Stimulated activated CD8-positive, alpha-beta memory T cell treated with anti-CD3 and anti-CD28 coated beads, Interleukin-7, amount 100 ng/mL, for 24 hours (primary cell): ENCODE measurements at regions not wholly inside any gene's neighbourhood (a gene's known extent, or its start where the extent isn't known, plus 50 kb on each side); places are given as distances from the start of the nearest gene placed in this dataset.

Experiments used
- DNase-seq: peaks from one replicate; pipeline ENCODE4 v3.0.0-alpha.2; 2020; ENCODE audit warnings: low read depth

DNA sequence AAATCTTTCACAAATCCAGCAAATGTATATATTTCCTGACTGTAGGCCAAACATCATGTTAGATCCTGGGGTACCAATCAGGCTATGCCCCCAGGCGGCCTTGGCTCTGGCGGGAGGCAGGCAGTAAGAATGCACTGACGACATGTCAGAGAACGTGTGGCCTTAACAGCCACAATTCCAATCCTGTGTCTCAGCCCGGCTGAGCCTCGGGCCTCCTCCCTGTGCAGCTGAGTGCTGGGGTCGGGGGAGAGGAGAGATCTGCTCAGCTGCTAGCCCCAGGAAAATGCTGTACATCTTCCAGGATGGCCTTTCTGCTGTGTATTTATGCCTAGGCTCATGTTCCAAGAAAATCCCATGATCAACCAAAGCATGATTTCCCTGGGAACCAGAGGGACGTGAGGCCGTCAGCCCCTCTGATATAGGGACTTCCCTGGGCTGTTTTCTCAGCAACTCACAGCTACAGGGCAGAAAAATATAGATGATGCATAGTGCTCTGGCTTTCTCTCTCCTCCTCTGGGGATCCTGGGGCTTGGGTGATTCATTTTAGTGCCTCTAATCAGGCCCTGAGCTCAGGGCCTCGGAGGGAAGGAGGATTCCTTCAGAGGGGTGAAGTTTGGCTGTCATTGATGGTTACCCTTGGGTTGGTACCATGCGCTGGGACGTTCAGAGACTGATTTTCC lies 604.0 kb downstream of the HS3ST4 start:
- DNase-seq: no peak

DNA sequence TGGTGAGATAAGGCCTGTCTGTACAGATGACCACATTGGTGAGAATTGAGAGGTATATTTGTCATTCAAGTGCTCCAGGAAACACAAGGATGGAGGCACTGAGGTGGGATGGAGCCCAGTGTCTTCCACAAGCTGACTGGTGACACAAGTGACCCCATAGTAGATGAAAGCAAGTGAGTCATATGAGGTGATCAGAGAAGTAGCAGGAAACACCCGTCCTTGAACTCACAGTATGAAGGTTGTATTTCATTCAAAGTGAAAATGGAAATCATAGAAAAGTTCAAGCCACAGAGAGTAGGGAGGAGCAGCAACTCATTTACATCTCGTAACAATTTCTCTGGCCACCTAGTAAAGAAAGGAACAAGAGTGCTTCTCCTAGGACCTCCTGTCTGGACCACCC lies 609.8 kb downstream of the HS3ST4 start:
- DNase-seq: no peak

DNA sequence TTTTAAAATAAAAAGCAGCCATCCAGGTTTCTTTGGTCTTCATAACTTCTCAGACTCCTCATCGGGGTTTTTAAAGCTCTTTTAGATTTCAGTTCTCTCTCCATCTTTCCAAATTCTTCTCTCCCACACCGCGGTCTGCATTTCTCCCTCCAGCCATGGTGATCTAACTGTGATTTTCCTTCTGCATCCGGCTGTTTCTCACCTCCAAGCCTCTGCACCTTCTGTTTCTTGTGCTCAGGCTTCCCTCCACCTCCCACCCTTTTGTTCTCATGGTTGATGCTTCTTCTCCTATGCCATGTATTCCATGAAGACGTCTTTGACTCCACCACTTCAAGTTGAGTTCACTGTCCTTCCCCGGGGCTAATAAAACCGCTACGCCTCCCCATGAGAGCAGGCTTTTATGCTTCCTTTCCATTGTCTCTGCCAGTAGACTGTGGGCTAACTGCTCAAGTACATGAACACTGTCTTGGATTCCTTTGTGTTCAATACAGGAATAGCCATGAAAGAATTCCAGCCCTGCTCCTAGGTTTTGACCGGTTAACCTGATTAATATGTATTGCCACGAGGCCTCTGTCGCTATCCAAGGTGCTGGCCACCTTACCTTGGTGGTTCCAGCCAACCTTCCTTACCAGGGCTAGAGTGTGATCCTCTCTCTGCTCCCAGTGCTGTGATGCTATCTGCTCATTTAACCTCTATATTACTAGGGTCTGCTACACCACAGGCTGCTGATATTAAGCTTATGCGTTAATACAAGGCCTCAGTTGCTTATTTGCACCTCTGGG lies 625.1 kb downstream of the HS3ST4 start:
- DNase-seq: no peak

DNA sequence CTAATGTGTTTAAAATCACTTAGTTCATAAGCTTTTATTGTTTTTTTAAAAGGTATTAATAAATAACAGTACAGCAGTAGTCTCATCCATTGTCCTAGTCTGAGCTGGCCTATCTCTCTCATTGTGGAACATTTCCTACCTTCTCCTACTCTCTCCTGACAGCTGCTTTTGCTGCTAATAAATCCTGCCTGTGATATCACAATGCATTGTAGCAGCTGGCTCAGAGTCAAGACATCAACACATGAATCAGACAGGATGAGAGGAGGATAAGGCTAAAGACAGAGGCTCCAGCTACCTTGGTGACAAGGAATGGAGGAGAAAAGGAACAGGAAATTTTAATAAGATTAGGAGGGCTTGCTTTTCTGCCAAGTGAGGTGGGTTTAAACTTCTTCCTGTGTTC lies 626.1 kb downstream of the HS3ST4 start:
- no peak for DNase-seq

DNA sequence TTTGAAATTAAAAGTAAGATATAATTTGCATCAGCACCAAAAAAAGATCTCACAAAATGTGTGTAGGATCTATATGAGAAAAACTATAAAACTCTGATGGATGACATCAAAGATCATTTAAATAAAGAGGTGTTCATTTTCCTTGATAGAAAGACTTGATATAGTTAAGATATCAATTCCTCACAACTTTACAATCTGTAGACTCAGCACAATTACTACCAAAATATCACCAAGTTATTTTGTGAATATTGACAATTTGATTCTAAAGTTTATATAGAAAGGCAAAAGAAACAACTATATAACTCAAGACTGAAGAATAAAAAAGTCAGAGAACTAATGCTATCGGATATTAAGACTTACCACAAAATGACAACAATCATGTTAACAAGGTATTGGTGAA lies 638.9 kb downstream of the HS3ST4 start:
- DNase-seq: no peak

DNA sequence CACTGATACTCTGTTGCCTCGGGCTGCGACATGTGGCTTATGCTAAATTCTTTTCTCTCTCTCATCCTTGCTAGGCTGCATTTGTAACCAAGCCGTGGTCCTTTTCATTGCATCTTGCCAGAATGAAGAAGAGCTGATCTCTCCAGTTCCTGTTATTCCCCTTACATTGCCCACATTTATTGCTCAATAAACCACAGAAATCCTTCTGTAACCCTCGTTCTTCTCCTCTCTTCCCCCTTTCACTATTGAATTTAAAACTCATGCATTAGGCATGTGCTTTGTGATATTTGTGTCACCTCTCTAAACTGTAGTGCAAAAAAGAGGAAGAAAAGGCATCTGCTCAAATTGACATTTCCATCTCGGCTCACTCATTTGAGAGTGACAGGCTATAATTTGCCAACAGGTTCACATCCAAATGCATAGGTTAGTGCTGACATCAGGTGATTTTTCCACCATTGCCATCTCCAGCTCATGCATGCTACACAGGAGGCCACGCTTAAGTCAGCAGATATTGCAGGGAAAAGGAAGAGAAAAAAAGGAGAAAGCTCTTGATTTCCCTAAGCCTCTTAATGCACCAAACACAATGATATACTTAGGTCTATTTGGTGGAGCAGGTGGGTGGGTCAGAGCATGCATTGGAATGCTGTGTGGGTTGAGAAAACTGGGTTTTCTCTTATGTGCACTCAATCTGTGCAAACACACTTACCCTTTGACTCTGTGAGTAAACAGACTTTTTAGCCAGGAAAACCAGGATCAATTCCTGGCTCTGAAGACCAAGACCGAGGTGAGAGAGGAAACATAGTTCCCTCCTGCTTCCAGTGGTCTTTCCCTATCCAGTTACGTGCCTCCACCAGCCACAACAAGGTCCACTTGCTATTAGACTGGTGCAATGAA lies 642.7 kb downstream of the HS3ST4 start:
- DNase-seq: no peak

DNA sequence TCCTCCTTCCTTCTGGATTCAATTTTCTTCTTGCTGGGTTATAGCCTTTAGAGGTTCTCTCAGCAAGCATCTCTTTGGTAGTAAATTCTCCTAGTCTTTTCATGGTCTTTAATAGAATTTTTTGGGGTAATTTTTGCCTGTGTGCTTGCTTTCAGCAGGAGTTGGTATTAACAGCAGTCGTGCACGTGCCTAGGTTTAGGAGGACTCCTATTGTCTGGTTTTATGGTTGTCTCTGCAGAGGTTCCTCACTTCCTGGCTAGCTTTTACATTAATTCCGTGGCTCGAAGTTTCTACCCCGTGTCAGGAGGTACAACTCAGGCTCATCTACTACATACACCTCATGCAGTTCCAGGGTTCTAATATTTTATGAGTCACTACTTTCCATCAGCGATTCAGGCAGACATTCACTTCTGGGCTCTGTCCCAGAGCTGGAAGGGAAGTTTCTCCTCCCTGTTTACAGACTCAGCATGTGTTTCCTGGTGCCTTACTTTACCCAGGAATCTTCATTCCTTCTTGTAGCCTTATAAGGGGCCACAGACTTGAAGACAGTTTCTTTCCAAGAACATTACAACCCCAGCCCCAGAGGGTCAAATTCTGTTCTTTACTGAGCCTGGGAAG lies 643.6 kb downstream of the HS3ST4 start:
- no peak for DNase-seq

DNA sequence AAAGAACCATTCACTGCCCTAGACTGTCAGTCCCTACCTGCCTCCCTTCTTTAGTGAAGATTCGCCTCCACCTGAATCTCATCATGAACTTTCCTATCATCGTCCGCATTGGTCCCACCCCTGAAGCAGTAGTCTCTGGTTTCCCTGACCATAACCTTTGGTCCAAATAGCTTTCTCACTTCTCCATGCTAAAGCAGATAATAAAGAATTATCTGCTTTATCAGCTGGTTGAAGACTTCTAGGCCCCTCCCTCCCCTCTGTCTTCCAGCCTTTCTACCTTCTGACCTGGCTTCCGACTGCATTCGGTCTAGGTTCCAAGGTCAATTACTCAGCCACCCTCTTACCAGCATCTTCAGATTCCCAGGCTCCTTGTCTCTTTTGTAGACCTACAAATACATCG lies 650.9 kb downstream of the HS3ST4 start:
- no peak for DNase-seq

DNA sequence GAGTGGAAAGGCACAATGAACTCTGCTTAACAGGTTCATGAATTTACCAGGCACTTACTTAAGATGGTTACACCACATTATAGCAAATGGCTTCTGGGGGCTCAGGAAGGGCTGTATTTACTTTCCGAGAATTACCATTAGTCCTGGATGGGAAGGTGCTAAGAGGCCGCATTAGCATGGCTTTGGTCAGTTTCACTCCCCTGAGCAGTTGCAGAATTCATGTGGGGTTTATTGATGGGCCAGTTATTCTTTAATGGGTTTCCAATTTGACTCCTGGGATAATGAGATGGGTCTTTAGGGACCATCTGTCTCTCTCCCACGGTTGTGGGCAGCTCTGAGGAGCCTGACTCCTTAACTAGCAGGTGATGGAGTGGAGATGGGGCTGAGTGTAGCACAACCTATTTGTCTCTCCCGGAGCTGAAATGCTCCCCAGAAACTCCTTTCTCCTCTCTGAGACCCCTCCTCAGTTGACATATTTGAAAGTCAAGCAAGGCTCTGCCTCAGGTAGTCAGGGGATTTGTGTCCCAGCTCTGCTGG lies 652.5 kb downstream of the HS3ST4 start:
- no peak for DNase-seq

DNA sequence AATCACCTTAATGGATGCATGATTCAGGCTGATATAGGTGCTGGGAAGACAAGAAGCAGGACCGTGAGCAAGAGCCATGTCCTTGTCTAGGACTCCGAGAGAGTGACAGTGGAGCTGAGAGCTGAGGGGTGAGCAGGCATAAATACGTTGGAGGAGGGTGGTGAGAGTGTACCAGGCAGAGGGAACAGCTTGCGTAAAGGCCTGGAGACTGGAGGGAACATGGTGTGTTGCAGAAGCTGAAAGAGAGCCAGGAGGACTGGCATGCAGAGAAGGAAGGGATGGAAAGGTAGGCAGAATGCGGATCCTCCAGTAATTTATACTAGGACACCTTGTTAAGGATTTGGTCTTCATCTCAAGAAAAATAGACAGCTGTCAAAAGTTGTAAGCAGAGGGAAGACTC lies 653.2 kb downstream of the HS3ST4 start:
- no peak for DNase-seq

DNA sequence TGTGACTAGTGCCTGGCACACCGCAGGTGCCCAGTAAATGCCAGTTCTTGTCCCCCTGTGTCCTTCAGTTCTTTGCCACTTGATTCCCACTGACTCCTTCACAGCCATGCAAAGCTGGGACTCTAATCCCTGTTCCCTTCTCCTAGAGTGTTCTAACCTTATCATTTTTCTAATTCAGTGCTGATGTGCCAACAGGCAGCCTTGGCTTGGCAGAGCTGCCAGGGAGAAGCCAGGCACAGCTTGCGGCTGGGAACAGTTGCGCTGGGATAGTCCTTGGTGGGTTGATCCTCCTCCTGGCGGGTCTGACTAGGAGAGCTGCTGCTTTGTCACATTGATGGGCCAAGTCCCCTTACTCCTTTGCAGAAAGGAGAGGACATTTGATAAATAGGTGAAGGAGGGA lies 654.2 kb downstream of the HS3ST4 start:
- no peak for DNase-seq

DNA sequence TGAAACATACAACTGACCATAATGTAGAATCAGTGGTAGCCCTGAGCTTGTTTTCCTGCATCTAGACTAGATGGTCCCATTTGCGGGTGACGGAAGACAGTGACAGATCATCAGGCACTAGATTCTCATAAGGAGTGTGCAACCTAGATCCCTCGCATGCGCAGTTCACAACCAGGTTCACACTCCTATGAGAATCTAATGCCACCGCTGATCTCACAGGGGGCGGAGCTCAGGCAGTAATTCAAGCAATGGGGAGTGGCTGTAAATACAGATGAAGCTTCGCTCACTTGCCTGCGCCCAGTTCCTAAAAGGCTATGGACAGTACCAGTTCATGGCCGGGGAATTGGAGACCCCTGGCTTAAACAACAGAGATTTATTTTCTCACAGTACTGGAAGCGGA lies 656.3 kb downstream of the HS3ST4 start:
- DNase-seq: no peak

DNA sequence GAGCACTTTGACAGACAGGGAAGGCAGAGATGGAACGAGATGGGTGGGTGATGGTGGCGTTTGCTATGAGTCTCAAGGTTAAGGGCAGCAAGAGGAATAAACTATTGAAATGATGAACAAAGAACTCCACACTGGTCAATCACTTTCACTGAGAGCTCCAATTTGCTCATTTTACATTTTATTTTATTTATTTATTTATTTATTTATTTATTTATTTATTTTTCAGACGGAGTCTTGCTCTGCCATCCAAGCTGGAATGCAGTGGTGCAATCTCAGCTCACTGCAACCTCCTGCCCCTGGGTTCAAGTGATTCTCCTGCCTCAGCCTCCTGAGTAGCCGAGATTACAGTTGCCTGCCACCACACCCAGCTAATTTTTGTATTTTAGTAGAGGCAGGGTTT lies 669.1 kb downstream of the HS3ST4 start:
- no peak for DNase-seq

DNA sequence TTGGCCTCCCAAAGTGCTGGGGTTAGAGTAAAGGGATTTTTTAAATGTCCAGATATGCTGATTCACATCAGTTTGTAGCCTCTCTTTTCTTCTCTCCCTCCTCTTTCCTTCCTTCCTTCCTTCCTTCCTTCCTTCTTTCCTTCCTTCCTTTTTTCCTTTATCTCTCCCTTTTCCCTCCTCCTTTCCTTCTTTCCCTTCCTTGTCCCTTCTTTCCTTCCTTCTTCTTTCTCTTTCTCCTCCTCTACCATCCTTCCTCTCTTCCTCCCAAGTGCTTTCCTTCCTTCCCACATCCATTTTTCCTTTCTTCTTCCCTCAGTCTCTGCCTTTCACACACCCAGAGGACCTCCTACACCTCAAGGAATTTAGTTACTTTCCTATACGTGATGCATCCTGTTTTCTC lies 671.8 kb downstream of the HS3ST4 start:
- DNase-seq: no peak

DNA sequence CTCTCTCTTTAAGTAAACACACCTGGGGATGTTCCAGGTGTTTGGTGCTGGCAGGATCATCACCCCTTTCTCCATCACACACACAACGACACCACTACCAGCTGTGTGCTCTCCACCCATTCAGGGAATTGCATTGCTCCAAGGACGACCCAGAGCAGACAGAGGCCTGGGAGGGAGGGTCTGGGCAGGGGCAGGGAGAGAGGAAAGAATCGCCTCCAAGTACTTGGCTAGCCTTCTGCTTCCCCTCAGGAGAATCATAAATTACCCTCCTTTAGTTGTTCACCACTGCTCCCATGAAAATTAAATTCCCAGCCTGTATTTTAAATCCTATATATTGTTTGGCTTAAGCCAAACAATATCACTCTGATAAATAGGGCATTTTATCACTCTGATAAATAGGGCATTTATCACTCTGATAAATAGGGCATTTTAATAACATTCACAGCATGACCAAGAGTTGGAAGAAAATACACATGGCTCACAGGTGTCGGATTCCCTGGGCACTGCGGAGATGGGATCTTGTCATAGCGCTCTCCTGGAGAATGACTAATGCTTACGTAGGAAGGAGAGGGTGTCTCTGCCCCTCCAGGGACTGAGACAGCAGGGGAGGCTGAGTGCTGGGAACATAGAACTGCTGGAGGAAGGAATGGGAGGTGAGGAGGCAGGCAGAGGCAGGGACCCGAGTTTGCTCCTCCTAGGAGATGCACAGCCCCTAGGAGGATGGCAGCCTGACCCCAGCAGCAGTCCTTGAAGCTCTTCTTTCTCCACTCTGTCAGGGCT lies 673.6 kb downstream of the HS3ST4 start:
- no peak for DNase-seq

DNA sequence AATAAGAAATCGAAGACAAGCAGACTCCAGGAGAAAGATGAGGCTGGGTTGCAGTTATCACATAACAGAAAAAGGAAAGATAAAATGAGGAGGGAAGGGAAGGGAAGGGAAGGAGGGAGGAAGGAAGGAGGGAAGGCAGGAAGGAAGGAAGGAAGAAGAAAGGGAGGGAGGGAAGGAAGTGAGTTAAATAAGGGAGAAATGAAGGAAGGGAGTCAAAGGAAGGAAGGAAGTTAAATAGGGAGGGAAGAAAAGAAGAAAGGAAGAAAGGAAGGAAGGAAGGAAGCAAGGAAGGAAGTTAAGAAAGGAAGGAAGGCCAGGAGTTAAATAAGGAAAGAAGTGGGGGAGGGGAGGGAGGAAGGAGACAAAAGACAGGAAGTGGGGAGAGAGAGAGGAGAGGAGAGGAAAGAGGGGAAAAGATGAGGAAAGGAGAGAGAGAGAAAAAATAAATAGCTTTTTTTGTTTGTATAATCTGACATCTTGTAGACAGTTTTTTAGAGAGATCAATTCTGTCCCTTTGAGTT lies 679.6 kb downstream of the HS3ST4 start:
- no peak for DNase-seq

DNA sequence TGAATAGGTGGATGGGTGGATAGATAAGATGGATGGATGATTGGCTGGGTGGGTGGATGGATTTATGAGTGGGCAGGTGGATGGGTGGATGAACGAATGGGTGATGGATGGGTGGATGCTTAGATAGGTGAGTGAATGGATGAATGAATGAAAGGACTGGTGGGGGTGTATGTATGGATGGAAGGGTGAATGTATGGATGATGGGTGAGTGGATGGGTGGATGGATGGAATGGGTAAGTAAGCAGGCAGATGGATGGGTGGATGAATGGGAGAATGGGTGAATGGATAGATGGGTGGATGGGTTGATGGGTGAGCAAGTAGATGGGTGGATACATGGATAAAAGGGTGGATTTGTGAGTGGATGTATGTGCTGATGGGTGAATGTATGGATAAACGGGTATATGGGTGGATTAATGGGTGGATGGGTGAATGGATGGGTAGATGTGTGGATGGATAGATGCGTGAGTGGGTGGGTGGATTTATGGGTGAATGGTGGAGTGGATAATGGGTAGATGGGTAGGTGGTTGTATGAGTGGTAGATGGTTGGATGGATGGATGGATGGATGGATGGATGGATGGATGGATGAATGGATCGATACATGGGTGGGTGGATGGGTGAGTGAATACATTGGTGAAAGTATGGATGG lies 682.6 kb downstream of the HS3ST4 start:
- DNase-seq: no peak

DNA sequence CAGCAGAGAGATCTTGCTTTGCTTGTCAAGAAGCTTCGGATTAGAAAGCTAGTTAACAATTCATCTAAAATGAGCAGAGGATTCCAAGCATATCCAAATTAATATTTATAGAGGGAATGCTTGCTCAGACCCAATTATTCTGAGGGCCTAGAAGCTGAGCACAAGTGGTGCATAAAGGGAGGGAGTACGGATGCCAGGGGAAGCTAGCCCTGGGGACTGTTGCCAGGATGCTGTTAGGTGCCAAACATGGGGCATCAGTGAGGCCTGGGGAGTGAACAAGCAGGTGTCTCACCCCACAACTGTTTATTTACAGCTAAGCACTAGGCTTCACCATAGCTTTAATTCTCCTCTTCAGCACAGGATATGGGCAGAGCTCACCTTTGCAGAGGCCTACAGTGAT lies 684.1 kb upstream of the C16orf82 start:
- no peak for DNase-seq

DNA sequence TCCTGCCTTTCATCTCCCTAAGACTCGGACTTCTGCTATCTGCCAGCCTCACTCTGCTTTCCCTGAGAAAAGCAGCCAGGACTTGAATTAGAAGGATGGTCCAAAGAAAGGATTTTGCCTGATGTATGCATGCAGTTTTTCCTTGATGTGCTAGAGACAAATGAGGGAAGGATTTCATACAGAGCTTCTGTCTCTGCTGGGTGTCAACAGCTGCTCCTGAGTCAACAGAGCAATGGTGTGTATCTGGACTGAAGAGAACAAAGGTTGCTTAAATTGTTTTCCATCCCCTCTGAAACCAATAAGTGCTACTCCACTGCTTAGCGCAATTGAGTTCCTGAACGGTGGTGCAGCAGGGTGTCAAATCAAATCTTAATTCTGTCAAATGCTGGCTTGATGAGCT lies 680.6 kb upstream of the C16orf82 start:
- no peak for DNase-seq

DNA sequence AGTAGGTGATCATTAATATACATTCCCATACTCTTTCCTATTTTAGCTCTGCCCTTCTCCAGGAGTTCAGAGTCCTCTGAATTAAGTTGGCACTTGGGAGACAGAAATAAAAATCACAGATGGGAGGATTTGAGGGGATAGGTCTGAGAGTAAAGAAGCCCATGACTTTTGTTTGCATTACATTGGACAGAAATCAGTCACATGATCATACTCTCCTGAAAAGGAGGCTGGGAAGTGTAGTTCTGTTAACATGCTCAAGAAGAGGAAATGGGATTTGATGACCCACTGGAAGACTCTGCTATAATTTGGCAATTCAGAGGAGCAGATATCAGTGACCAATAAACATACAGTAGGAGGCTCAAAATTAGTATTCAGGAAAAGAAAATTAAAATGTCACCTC lies 674.9 kb upstream of the C16orf82 start:
- DNase-seq: no peak

DNA sequence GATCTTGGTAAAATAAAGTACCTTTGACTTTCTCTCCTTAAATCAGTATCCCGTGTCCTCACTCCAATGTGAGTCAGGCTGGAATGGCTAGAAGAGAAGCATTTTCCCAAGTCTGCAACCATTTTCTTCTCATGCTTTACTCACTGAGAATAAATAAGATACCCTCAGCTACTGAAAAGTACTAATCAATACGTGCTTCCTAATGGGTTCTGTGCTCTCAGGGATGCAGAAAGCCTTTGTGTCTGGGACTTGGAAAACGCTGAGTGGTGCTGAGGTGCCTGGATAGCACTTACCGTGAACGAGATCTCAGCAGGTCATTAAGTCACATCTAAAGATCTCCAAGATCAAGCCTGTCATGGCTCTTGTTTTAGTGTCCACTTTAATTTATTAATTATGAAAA lies 672.3 kb upstream of the C16orf82 start:
- no peak for DNase-seq
